ENCODE measurements at regions not wholly inside any gene's neighbourhood (a gene's known extent, or its start where the extent isn't known, plus 50 kb on each side); places are given as distances from the start of the nearest gene placed in this dataset.

GRCh38 chr6:149202952-149203351 is 114.6 kb upstream of the TAB2 start:
- DNase-seq = no peak
- in situ Hi-C loops (cut with HindIII; ENCODE audit: low pct_ligation_motif_present, low pct_unique_long_range_greater_than_20kb, low sequenced_read_pairs) = no loop called here

DNA sequence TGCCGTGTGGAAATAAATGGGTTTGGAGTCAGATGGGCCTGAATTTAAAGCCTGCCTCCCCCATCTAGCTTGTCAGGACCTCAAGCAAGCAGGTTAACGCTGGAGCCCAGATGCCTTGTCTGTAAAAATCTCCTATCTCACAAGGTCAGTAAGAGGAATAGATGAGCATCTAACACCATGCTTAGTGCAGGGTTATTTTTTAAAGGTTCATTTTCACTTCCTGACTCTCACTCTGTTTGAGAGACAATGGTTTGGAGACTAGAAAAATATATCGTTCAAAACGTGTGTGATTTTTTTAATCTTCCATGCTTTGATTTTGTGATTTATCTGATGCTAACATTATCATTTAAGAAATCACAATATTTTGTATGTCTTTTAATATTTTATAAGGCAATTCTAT is 114.0 kb upstream of the TAB2 start:
- in situ Hi-C loops (cut with HindIII; ENCODE audit: low pct_ligation_motif_present, low pct_unique_long_range_greater_than_20kb, low sequenced_read_pairs) = no loop called here
- DNase-seq = no peak

GRCh38 chr6:149208134-149208601 is 109.3 kb upstream of the TAB2 start:
- DNase-seq = no peak
- in situ Hi-C loops (cut with HindIII; ENCODE audit: low pct_ligation_motif_present, low pct_unique_long_range_greater_than_20kb, low sequenced_read_pairs) = no loop called here

- in situ Hi-C loops (cut with HindIII; ENCODE audit: low pct_ligation_motif_present, low pct_unique_long_range_greater_than_20kb, low sequenced_read_pairs) = no loop called here
- DNase-seq = no peak
Measured at GRCh38 chr6:149209871-149210775, 107.4 kb upstream of the TAB2 start.

DNA sequence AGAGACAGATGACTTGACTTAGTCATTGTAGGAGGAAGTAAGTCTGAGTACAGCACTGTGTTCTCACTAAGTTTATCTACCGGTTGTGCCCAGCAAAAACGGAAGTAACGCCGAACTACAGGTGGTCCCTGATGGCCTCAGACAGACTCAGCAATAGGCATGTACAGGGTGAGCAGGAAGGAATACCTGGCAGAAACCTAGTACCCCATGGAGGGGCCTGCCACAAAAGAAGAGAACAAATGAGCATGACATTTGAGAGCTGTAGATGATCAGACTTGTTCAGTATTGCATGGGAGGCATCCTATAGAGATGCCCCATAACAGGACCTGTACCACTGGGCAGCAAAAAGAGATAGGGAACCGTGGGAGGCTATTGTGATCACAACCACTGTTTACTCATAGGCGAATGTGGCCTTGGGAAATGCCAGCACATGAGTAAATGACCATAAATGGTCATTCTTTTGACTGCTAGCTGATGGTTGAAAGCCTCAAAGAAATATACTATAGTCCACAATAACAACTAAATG is 106.4 kb upstream of the TAB2 start:
- in situ Hi-C loops (cut with HindIII; ENCODE audit: low pct_ligation_motif_present, low pct_unique_long_range_greater_than_20kb, low sequenced_read_pairs) = no loop called here
- no peak for DNase-seq

GRCh38 chr6:149212206-149212605 is 105.3 kb upstream of the TAB2 start:
- no peak for DNase-seq

DNA sequence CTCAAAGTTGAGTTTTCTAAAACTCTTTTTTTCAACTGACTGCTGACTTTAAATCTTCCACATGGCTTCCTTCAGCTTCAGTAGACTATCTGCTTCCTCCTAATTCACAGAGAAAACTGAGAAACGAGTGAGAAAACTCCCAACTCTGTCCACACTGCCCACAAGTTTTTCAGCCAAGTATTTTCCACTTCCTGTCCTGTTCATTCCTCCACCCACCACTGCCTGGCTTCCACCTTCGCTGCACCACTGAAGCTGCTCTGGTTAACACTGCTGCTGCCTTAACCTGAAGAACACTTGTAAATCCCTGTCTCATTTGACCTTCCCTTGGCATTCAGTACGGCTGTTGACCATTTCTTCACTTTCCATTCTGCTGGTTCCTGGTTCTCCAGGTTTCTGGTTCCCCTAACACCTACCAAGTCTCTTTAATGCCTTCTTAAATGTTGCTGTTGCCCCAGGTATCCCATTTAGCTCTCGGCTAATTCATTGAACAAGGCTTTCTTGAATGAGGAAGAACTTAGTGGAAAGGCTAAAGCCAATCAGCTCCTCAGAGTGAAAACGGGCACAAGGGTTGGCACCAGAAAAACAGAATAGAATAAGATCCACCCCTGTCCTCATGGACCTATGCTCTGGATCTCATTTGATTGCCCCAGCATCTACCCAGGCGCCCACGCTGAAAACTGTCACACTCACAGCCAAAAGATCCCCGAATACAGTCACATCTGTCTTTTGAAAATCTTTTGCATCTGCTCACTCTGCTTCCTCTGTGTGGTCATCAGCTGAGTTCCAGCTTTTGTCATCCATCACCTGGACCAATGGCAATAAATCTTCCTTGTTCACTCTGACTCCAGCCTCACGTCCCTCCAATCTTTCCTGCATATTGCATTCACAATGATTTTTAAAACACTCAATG is 104.4 kb upstream of the TAB2 start:
- in situ Hi-C loops (cut with HindIII; ENCODE audit: low pct_ligation_motif_present, low pct_unique_long_range_greater_than_20kb, low sequenced_read_pairs) = no loop called here
- no peak for DNase-seq

More at GRCh38 chr6:149212206-149212605, 105.3 kb upstream of the TAB2 start:
- in situ Hi-C loops (cut with HindIII; ENCODE audit: low pct_ligation_motif_present, low pct_unique_long_range_greater_than_20kb, low sequenced_read_pairs) = no loop called here

DNA sequence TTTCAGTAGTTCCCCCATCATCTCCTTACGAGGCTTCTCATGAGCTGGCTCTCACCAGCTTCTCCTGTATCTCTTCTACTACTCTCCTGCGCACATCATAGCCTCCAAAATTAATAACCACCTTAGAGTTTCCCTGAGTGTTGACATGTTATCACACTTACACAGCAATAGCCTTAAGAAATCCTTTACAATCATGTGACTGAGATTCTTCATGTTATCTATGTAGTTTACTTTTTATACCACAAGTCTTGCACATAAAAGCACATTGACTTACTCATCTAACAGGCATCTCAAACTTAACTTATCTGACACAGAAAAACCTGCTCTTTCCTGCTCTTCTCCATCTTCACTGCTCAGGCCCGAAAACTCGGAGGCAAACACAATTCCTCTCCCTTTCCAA is 103.7 kb upstream of the TAB2 start:
- DNase-seq = no peak

DNA sequence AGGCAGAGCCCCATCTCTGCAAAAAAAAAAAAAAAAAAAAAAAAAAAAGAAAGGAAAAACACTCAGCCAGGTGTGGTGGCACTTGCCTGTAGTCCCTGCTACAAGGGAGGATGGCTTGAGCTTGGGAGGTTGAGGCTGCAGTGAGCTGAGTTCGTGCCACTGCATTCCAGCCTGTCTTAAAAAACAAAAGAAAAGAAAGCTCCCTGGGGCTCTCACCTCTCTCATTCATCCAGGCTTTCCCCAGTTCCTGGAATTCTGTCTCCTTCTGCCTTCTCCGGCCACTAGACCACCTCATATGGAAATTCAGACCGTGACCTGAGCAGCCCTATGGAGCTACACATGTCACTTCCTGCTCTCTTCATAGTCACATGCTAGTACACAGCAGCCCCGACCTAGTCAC is 101.1 kb upstream of the TAB2 start:
- DNase-seq = no peak
- in situ Hi-C loops (cut with HindIII; ENCODE audit: low pct_ligation_motif_present, low pct_unique_long_range_greater_than_20kb, low sequenced_read_pairs) = no loop called here

More for the DNA sequence above, 103.7 kb upstream of the TAB2 start:
- in situ Hi-C loops (cut with HindIII; ENCODE audit: low pct_ligation_motif_present, low pct_unique_long_range_greater_than_20kb, low sequenced_read_pairs) = no loop called here

- in situ Hi-C loops (cut with HindIII; ENCODE audit: low pct_ligation_motif_present, low pct_unique_long_range_greater_than_20kb, low sequenced_read_pairs) = no loop called here
- DNase-seq = no peak
Measured at GRCh38 chr6:149217466-149217888, 100.0 kb upstream of the TAB2 start.

GRCh38 chr6:149218471-149218870 is 99.0 kb upstream of the TAB2 start:
- in situ Hi-C loops (cut with HindIII; ENCODE audit: low pct_ligation_motif_present, low pct_unique_long_range_greater_than_20kb, low sequenced_read_pairs) = no loop called here

GRCh38 chr6:149218915-149219314 is 98.6 kb upstream of the TAB2 start:
- DNase-seq = no peak
- in situ Hi-C loops (cut with HindIII; ENCODE audit: low pct_ligation_motif_present, low pct_unique_long_range_greater_than_20kb, low sequenced_read_pairs) = no loop called here

More at GRCh38 chr6:149218471-149218870, 99.0 kb upstream of the TAB2 start:
- no peak for DNase-seq

- in situ Hi-C loops (cut with HindIII; ENCODE audit: low pct_ligation_motif_present, low pct_unique_long_range_greater_than_20kb, low sequenced_read_pairs) = no loop called here
- DNase-seq = no peak
Measured at GRCh38 chr6:149220882-149221773, 96.4 kb upstream of the TAB2 start.

DNA sequence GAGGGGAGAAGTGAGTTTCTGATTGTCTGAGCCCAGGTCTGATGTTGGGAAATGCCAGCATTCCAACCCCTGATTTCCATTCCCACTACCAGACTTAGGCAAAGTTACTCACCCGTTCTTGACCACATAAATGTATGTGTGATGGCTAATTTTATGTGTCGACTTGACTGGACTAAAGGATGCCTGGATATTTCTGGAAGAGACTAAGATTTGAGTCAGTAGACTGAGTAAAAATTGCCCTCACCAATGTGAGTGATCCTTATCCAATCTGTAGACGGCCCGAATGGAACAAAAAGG is 95.8 kb upstream of the TAB2 start:
- in situ Hi-C loops (cut with HindIII; ENCODE audit: low pct_ligation_motif_present, low pct_unique_long_range_greater_than_20kb, low sequenced_read_pairs) = no loop called here
- no peak for DNase-seq

DNA sequence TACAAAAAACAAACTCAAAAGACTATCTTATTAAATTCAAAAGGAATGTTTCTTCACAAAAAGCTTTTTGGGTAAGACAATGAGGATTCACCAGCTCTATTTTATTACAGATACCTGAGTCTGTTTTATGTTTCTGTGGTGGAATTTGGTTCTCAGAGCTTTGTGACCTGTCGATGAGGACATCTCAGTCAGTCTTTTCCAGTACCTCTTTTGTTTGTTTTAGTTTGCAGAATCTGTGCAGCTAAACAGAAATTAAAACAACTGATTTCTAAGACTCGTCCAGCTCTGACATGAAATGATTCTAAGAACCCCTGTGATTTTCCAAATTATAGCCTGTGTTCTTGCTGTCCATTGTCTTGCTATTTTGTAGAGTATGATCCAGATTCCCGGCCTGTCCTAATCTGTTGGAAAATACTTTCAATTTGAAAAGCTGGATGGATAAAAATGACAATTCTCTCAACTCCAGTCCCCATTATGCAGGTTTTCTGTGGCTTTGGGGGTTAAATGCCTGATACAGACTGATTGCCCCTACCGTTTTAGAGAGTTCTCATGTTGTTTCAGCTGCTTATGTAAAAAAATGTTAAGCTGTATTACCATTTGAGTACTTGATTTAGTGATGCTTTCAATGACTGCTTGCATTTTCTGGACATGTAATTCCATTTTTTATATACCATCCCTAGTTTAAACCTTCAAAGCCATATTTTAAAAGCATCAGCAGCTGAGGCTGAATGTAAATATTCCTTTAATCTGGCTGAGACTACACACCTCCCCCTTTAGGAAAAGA is 94.2 kb upstream of the TAB2 start:
- no peak for DNase-seq
- in situ Hi-C loops (cut with HindIII; ENCODE audit: low pct_ligation_motif_present, low pct_unique_long_range_greater_than_20kb, low sequenced_read_pairs) = no loop called here

DNA sequence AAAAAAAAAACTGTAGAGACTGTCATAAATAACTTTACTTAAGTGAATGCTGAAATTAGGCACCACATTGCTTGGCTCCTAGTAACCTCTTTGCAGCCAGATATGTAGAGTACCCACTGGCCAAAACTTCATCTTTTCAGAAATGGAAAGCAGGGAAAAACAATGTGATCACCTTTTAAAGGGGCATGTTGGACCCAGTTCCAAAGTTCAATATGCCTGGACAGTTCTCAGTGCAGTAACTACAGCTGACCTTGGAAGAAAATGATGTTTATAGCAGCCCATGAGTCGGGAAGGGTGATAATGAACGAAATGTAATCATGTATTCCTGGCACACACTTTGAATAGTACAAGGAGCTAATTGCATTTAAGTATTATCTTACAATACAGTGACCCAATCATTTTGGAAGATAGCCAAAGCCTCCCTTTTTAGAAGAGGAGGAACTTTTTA is 93.6 kb upstream of the TAB2 start:
- no peak for DNase-seq
- in situ Hi-C loops (cut with HindIII; ENCODE audit: low pct_ligation_motif_present, low pct_unique_long_range_greater_than_20kb, low sequenced_read_pairs) = no loop called here

DNA sequence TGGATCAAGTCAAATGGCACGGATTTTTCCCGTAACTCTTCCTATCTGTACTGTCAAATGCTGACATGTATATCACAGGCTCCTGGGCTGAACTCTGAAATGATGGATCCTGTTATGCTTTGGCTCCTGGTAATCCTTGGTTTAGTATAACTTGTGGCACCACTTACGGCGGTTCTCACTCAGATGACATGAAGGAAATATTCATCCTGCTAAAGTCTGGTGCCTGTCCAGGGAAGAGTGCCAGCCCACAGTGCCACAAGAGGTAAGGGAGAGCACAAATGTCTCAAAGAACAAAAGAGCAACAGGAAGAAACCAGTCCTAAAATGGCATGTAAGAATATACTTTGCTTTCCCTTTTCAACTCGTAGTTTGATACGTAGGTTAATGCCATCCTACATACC is 93.1 kb upstream of the TAB2 start:
- in situ Hi-C loops (cut with HindIII; ENCODE audit: low pct_ligation_motif_present, low pct_unique_long_range_greater_than_20kb, low sequenced_read_pairs) = no loop called here
- DNase-seq = no peak

- no peak for DNase-seq
- in situ Hi-C loops (cut with HindIII; ENCODE audit: low pct_ligation_motif_present, low pct_unique_long_range_greater_than_20kb, low sequenced_read_pairs) = no loop called here
Measured at GRCh38 chr6:149225370-149225769, 92.1 kb upstream of the TAB2 start.

All from ACHN (cell line).